CD4-positive, alpha-beta T cell treated with Interleukin-21 for 1 hour (primary cell): ENCODE measurements at regions not wholly inside any gene's neighbourhood (a gene's known extent, or its start where the extent isn't known, plus 50 kb on each side); places are given as distances from the start of the nearest gene placed in this dataset.
"Not testable (repeated sequence)": the region's sequence is repeated elsewhere in the genome, so short reads cannot be mapped to it uniquely, and the experiment has no call there.

ENCODE experiments used
- DNase-seq: peaks from one replicate; pipeline ENCODE4 v3.0.0-alpha.2; 2020

DNA sequence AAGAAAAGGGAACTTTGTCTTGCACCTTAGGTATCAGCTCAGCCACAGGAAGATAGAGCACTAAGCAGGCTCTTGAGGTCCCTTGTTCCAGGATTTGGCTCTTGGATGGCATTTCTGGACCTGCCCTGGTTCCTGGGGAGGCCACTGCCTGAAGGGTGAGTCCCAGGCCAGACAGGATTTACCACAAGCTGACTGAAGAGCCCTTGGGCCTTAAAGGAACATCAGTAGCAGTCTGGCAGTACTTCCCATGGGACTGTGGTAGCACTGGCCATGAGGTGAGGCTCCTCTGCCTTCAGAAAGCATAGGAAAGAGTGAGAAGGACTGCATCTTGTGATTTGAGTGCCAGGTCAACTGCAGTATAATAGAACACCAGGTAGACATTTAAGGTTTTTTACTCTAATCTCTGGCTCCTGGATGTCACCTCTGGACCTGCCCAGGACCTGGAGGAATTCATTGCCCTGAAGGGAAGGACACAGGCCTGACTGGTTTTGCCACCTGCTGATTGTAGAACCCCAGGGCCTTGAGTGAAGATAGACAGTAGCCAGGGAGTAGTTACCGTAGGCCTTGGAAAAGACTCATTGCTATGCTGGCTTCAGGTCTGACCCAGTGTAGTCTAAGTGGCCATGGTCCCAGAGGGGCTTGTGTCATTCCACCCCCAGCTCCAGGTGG lies 154.4 kb upstream of the CREB1 start:
- no peak for DNase-seq

DNA sequence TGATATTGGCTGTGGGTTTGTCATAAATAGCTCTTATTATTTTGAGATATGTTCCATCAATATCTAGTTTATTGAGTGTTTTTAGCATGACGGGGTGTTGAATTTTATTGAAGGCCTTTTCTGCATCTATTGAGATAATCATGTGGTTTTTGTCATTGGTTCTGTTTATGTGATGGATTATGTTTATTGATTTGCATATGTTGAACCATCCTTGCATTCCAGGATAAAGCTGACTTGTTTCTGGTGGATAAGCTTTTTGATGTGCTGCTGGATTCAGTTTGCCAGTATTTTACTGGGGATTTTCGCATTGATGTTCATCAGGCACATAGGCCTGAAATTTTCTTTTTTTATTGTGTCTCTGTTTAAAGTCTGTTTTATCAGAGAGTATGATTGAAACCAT lies 151.1 kb upstream of the CREB1 start:
- not testable (repeated sequence) for DNase-seq

DNA sequence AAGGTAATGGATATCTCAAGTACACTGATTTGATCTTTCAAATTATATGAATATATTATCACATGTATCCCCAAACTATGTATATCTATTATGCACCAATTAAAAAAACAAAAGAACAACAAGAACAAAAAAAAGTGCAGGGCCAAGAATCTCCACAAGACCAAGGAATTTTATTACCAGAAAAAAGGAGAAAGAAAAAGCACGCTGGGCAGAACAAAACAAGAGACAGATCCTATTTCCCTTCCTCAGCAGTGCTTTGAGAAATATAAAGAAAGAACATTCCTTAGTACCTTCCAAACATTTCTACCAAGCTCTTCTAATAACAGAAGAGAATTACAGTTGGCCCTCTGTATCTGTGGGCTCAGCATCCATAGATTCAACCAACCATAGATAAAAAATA lies 144.7 kb upstream of the CREB1 start:
- no peak for DNase-seq

DNA sequence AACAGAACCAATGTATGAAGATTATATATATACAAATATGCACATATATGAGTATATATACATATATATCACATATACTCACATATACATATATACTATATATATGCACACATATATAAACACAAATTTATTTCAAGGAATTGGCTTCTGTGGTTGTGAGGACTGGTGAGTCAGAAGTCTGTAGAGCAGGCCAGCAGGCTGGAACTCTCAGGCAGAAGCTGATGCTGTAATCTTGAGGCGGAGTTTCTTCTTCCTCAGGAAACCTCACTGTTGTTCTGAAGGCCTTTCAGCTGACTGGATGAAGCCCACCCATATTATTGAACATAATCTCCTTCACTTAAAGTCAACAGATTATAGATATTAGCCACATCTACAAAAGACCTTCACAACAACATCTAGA lies 143.9 kb upstream of the CREB1 start:
- DNase-seq = no peak

DNA sequence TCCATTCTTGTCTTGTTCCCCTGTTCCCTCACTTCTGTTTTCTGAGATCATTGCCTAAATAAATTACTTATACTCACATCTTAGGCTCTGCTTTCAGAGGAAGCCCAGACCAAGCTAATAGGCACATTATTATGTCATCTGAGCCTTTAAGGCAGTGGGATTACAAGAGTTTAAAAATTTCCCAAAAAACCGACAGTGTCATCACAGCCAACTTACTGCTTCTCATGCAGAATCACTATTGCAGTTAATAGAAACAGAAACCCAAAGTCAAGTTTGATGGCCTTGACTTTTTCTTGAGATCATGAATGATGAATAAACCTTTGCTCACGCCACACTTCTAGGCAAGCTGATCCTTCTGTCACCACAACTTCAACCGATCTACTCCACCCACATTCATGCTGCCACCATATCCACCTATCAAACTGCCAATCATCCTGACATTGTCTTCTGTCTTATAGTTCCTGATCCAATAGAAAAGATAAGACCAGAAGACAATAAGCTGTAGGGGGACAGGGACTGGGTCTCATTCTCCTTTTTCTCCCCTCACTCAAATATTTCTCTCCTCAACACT lies 142.7 kb upstream of the CREB1 start:
- no peak for DNase-seq

DNA sequence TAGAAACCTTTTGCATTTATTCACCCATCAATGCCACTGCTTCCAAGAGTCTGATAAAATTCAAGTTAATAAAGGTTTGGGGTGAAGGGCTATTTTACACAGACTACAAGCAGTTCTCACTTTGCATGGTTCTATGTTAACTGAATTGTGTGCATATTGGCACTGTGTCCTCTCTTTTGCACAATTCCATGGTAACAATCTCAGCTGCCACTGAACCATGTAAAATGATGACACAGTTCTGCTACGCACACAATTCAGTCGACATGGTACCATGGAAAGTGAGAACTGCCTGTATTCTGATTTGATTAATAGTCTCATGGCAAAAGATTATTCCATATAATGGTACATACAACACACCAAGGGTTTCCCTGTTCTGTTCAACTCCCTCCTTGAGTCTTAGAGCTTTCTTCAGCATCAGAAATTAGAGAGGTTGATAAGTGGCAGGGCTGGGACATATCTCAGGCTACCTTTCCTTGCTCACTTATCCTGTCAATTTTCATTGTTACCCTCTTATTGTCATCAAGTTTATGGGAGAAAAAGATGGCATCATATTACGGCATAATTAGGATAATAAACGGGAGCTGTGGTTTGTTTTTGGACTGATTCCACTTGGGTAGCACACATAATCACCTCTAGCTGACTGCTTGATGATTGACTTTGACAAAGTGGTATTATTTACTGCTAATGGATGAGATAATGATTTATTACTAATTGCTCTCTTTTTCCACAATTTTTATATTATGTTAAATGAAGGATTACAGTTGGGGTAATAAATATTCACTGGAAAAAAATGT lies 139.3 kb upstream of the CREB1 start:
- no peak for DNase-seq

DNA sequence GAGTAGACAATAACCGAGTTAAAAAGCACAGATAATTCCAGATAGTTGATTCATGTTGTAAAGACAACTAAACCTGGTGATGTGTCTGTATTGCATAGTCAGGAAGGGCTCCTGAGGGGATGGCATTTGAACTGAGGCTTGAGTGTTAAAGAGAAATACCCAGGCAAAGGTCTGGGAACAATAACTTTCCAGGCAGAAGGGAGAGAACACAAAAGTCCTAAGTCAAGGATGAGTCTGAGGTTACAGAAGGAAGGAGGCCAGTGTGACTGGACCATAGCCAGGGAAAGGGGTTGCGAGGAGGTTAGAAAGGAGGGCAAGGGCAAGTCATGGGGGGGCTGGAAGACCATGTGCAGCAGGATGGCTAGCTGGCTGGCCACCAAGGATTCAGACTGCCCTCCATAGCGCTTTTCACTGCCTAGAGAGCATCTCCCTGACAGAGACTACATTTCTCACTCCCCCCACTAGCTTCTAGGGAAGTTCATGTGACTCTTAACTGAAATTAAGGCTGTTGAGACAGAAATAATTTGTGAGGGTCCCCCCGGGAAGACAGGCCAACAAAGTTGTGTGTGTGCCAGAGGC lies 135.5 kb upstream of the CREB1 start:
- no peak for DNase-seq

DNA sequence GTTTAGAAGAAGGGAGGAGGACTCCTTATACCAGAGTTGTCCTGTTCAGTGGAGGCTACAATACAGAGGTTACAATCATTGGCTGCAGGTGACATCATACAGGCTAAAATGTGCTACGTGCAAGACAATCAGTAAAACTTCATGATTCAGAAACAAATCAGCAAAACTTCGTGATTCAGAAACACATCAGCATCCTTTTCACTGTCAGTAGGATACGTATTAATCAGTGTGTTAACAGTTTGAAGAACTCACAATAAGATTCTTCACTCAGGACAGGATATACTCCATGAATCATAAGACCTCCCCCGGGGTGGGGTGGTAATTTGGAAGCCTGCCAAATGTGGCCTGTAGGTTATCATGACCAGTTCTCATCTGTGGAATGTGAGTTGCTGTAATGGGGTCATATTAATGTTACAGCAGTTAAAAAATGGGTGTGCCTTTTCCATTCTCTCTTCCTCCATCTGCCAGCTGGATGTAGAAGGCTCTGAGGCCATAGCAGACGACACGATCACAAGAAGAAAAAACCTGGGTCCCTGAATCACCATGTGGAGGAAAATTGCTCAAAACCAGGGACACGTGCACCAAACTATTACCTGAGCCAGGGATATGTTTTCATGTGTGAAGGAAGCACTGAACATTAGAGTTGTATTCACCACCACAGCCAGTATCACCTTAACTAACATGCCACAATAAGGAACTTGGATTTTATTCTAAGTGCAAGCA lies 134.8 kb upstream of the CREB1 start:
- DNase-seq = no peak

DNA sequence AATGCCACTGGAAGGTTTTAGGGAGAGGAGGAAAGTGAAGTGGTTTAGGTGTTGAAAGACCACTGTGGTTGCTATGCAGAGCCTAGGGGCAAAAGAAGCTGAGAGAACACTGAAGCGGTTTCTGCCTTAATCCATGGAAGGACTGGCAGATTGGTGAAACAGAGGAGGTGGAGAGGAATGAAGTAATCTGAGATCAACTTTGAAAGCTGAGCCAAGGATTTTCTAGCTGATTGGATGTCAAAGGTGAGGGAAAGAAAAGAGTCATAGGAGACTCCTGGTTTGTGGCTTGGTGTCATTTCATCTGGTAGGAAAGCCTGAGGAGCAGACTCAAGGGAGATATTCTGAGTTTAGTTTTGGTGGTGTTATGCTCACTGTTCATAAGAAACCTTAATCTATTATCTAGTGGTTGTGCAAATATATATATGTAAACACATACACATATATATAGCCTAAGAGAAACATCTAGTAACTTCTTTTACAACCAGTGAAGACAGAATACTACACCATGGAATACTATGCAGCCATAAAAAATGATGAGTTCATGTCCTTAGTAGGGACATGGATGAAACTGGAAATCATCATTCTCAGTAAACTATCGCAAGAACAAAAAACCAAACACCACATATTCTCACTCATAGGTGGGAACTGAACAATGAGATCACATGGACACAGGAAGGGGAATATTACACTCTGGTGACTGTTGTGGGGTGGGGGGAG lies 134.1 kb upstream of the CREB1 start:
- no peak for DNase-seq

DNA sequence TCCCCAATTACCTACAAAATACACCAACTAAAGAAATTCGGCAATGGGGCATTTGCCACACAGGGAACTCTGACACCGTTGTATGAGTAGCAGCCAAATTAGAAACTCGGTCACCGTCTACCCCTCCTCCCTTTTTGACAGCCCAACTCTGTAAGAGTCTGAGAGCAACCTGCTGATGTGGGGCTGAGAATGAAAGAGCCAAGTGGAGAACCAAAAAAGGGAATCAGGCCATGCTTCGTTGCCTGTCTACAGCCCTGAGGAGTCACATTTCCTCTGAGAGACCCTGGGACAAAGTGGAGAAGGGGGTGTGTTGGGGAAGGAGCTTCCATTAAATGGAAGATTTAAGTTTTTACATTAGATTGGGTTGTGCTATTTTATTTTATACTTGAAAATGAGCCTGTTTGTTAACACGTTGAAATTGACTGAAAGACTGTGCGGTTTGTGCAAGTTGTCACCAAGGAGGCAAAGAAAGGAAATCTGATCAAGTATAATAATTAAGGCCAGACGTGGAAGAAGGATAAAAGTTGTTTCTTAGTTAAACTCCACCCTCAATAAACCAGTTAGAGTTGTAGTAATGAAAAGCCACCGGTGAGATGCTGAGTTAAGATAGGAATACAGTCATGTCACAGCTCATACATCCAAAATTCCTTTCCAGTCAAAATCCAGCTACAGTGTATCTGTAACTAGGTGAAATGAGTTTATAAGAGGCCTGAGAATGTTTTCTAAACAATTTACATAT lies 131.7 kb upstream of the CREB1 start:
- no peak for DNase-seq

DNA sequence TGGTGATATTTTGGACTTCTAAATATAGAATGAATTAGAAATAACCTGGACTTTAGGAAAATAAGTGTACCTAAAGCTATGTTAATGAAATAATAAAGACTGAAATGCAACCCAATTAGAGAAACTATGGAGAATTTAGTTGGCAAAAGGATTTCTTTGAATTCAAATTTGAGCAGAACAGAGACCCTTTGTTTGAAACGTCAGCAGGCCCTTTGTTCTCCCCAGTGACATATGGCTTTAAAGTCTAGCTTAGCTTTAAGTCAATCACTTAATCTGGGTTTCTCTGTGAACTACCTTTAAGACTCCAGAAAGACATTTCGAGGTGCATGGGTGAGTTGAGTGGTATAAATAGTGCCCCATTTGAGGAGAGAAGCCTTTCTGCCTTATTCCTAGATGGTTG lies 130.5 kb upstream of the CREB1 start:
- DNase-seq = no peak

DNA sequence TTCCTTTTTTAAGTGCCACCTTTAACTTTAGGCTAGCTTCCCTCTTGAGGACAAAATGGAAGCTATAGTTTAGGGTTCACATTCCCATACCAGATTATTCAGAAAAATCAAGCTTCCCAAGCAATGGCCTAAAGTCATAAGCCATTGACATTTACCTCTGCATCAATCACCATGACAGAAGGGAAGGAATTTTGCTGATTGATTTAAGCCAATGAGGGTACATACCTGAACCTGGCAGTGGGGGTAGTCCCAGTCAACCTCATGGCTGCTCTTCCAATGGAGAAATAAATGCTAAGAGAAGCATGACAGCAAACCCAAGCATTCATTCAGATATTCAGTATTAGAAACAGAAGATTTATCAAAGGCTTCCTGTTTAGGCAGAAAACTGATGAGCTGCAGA lies 128.4 kb upstream of the CREB1 start:
- no peak for DNase-seq

DNA sequence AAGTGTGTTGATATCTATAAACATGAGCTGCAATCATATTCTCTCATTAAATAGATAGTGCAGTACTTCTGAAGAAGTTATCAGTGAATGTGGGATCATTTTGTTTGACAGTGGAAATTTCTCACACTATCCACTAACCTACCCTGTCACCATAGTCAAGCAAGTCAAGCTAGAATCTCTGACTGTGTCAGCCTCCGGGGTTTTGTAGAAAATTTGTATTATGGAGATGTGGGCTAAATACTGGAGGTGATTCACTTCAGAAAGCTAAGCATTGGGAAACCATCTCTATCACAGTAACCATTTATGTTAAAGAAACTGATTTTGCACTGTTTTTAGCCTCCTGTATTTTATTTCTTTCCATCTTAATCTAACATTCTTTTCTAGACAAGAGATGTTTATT lies 126.6 kb upstream of the CREB1 start:
- DNase-seq = no peak

DNA sequence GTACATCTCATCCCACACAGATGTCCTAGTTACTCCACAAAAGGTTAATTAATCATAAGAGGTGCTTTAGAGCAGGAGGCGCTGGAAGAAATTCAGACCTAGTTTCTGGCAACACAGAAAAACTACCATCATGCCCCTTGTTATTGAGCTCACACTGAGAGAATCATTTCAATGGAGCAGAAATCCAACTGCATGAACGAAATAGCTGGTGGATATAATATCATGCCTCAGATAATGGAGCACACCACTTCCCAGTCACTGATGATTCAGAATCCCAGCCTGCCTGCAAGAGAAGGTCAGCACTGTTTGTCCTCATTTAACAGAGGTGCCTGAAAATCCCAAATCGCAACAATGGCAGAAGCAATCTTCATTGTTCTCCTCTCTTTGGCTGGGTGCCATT lies 125.8 kb upstream of the CREB1 start:
- DNase-seq = no peak

DNA sequence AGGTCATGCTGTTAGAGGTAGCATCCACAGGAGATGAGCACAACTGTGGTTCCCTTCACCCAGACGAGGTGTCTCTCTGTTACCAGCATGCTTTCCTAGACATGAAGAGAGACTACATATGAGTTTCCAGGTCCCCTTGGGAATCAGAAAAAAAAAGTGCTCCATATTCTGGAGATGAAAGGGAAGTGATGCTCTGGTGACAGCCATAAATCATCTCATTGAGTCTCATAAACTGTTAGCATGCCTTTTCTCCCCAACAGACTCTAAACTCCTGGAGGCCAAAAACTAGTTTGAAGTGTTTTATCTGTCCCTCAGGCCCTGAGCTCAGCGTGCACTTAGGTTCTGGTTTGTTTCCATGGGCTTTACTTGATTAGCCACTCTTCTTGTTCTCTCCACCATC lies 124.6 kb upstream of the CREB1 start:
- no peak for DNase-seq

DNA sequence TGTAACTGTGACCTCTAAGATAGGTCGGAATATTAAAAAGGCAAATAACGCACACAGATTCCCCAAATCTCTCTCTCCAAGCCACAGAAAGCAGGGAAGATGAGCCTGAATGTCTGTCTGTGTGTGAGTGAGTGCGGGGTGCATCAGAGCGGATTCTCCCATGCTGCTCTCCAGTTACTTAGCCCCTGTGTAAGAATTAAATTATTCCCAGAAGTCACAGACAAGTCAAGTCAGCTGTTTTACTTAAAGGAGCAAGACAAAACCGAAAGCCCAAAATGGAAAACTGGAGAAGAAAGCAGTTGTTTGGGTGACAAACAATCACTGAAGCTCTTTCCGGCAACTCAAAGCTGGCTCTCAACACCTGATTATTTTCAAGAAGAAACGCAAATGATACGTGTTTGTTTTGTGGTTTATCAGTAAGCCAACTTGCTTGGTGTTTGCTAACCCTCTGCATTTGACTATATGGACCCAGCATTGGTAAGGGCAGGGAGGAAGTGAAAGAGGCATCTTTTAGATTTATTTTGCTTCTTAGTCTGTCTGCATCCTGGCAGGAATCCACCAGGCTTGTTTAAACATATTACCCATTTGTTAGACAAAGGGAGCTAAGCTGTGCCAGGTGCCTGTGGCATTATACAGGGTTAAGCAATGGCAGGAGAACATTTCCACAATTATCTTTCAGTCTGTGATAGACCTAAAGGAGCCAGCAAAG lies 121.5 kb upstream of the CREB1 start:
- no peak for DNase-seq

DNA sequence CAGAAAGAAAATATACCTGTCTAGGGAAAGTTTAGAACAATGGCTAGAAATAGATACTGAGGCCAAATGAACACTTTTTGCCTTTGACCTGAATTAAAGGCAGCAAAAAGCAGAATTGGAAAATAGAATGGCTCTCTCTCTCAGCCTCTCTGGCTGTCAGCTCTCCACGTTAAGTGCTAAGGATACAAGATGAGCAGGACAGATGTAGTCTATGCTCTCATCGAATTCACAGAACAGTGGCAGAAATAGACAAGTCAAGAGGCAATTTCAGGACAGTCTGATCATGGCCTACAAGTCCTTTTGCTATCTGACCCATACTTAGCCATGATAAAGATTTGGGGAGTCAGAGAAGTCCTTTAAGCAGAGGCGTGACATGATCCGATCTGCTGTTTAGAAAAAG lies 120.2 kb upstream of the CREB1 start:
- DNase-seq = no peak

DNA sequence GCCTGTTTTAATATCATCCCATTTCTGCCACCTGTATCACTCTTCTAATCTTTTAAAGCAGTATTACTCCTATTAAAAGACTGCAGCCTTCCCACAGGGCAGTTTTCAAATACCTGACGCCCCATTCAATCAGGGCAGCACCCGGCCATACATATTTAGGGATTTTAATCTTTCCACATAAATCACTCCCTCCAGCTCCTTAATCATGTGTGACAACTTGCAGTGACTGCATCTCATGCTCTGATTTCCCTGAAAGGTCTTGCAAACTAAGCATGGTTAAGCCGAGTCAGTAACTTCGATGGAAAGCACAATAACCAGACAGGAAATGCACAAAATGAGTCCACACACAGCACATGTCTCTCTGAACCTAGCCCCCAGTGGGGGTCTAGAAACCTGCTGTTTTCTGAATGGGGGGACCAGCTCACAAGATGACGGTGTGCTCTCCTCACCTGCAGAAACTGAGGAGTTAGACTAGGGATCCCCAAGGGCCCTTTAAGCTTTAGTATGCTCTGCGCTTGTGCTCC lies 116.9 kb upstream of the CREB1 start:
- no peak for DNase-seq

DNA sequence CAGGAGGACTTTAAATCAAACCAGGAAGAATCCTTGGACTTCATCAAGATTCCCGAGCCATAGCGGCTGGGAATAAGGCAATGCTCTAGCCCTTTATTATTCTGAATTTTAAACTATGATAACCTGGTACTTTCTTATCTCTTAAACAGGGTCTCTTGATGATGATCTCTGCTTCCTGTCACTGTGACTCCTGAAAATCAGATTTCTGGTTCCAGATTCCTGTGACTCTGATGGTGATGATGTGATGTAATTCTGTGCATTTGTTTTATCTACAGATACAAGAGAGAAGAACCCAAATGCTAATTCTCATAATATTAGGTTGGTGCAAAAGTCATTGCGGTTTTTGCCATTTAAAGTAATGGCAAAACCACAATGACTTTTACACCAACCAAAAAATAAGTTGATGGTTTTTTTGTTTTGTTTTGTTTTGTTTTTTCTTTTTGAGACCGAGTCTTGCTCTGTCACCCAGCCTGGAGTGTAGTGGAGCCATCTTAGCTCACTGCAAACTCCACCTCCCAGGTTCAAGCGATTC lies 116.3 kb upstream of the CREB1 start:
- no peak for DNase-seq

DNA sequence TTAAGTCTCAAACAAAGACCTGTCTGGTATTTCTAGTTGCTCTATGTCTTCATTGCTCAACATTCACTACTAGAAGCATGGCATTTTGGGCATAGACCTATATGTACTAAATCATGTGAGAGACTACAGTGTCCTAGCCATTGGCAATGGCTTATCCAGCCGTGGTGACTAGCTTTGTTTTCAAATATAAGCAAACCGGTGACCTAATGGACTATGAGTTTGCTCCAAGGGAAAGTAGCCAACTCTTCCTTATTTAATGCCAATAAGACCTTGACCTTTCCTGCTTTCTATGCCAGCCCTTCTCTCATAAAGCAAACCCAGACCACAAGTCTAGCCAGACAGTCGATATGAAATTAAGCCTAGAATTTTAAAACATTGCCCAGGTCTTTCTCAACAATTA lies 113.7 kb upstream of the CREB1 start:
- DNase-seq = no peak

DNA sequence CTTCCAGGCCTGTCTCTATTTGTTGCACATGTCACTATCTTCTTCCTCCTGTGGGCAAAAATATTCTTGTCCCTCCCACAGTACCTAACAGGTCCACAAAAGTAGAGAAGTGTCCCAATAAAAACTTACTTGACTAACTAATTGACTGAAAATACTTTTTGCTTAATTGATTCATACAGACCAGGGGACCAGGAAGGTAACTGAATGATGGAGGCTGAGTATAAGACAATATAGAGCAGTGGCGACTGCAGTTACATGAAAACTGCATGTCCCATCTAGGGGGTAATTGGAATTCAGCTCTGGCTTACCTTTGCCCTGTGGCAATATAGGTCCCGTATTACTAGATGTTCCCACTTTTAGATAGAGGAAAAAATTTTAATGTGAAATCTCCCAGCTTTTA lies 112.9 kb upstream of the CREB1 start:
- DNase-seq = no peak
